Adrenal gland (tissue), 9 donors: ENCODE measurements at regions not wholly inside any gene's neighbourhood (a gene's known extent, or its start where the extent isn't known, plus 50 kb on each side); places are given as distances from the start of the nearest gene placed in this dataset.

Source experiments
- DNase-seq, 7 donors: peaks; one replicate each; pipeline ENCODE4 v3.0.0-alpha.2; 2019 to 2020
- H3K27ac ChIP-seq, 5 donors: fragments of 200-600 bp; sonication (generic) in 4 of 5; 1 replicate in 3 of 5; 2 replicates in 2 of 5; pipeline versions ENCODE4 v1.5.1 to v1.8.0; 2016 to 2020; ENCODE audit warnings: mild to moderate bottlenecking in 1 of 5
- H3K27me3 ChIP-seq: fragments of 200-600 bp; 2 replicates; pipeline ENCODE4 v1.8.0; 2021
- H3K36me3 ChIP-seq, 2 donors: fragments of 200-600 bp; replicated peaks in 1 of 2; 1 replicate in 1 of 2; 2 replicates in 1 of 2; pipeline versions ENCODE4 v1.5.1 to v1.8.0; 2018 to 2022
- H3K4me1 ChIP-seq, 2 donors: fragments of 200-600 bp; replicated peaks in 1 of 2; 1 replicate in 1 of 2; 2 replicates in 1 of 2; pipeline versions ENCODE4 v1.5.1 to v1.8.0; 2018 to 2021
- H3K4me3 ChIP-seq, 4 donors: fragments of 200-600 bp; sonication (generic) in 3 of 4; one replicate each; pipeline ENCODE4 v1.5.1; 2016 to 2018
- H3K9me3 ChIP-seq, 3 donors: fragments of 200-600 bp; sonication (generic) in 1 of 3; replicated peaks in 1 of 3; 1 replicate in 2 of 3; 2 replicates in 1 of 3; pipeline versions ENCODE4 v1.5.1 to v1.8.0; 2016 to 2021
- POLR2A ChIP-seq, 2 donors: fragments of 450-650 bp; IDR thresholded peaks; one replicate each; pipeline ENCODE4 v1.6.1; 2017; ENCODE audit warnings: antibody characterized with exemption in 2 of 2, mild to moderate bottlenecking in 2 of 2, moderate library complexity in 1 of 2
- WGBS, 4 donors: extraction: QIAGEN DNeasy Blood & Tissue Kit in 2 of 4; methylation state at CpG; one replicate each; pipeline versions ENCODE4 v1.1.5 to v1.1.7; 2013 to 2017; 5-methylcytosine and 5-hydroxymethylcytosine counted together
- intact Hi-C, 2 donors: fragments of 100-400 bp; cut with DNase I; formaldehyde crosslinking; loops; one replicate each; pipeline versions ENCODE4 v1.14.1 to v1.15.0; 2022 to 2023
- TF ChIP-seq, protein P1 (sequence below), 6 experiments: fragments of 450-650 bp in 4 of 6; fragments of 200-600 bp in 2 of 6; sonication (generic) in 1 of 6; IDR thresholded peaks; 1 replicate in 5 of 6; 2 replicates in 1 of 6; pipeline versions ENCODE4 v1.5.1 to v1.8.0; 2016 to 2021; ENCODE audit warnings: antibody characterized with exemption in 6 of 6, mild to moderate bottlenecking in 2 of 6, moderate library complexity in 1 of 6
- donor health status: healthy with polysubstance abuse.
- donor health status: Bipolar disorder and iron deficiency.
- donor health status: DM: yes; HTN: yes; CAD: no.
- donor health status: DM: no; HTN: no; CAD: no.
- donor health status: DM: no; HTN: no; CAD: no.

- WGBS, 4 donors = 52 to 69% (median 65%) methylated on average over 1 of the region's 1 CpG
- H3K4me1 ChIP-seq = peaks cover 0 to 8% of the 10 kb centered on the region in 2 donors
- intact Hi-C loops = no loop called here
- no peaks in the 10 kb centered on the region for H3K36me3 ChIP-seq
- no peak for TF ChIP-seq POLR2A (IDR thresholded peaks at IDR 0.05)
- TF ChIP-seq, protein P1, sequence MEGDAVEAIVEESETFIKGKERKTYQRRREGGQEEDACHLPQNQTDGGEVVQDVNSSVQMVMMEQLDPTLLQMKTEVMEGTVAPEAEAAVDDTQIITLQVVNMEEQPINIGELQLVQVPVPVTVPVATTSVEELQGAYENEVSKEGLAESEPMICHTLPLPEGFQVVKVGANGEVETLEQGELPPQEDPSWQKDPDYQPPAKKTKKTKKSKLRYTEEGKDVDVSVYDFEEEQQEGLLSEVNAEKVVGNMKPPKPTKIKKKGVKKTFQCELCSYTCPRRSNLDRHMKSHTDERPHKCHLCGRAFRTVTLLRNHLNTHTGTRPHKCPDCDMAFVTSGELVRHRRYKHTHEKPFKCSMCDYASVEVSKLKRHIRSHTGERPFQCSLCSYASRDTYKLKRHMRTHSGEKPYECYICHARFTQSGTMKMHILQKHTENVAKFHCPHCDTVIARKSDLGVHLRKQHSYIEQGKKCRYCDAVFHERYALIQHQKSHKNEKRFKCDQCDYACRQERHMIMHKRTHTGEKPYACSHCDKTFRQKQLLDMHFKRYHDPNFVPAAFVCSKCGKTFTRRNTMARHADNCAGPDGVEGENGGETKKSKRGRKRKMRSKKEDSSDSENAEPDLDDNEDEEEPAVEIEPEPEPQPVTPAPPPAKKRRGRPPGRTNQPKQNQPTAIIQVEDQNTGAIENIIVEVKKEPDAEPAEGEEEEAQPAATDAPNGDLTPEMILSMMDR (IDR thresholded peaks at IDR 0.05) = no peak
- H3K27me3 ChIP-seq = no peaks in the 10 kb centered on the region
- H3K4me3 ChIP-seq = no peak overlapping the region
- no peak overlapping the region for H3K27ac ChIP-seq
- no peaks in the 10 kb centered on the region for H3K9me3 ChIP-seq
- DNase-seq = no peak
These were observed 142.6 kb upstream of the HMGN3 start for GRCh38 chr6:79377047-79377446.

DNA sequence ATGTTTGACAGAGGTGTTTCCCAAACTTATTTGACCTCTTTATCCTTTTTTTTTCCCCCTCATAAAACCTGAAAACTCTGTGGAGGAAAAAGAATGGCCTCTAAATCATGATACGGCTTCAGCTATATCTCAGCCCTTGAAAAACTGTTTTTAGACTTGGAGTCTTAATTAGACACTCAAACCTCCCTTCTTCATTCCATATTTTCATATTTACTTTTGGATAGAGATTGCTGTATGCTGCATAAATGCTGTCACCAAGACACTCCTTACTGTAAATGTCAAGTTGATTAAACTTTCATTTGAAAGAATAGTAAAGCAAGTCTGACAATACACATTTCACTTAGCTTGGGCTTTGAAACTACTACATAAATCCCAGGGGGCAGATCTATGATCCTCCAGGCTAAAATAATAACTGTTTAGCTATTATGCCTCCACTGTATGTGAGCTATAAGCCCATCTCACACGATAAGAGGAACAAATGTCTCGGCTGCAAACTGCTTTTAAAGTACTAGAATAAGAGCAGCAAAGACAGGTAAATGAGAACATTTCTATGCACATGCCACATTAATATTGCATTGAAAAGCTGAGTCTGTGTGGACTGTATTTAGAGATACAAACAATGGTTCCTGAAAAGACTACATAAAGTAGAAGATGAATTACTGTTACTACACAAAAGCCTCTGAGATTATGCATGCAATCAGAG is 141.3 kb upstream of the HMGN3 start:
- WGBS, 4 donors = 71 to 80% (median 78%) methylated on average over 3 of the region's 3 CpGs
- Histone ChIP-seq H3K36me3 (no peaks in the 10 kb centered on the region), H3K27ac (no peak overlapping the region), H3K4me1 (peaks cover 0 to 8% of the 10 kb centered on the region in 2 donors), H3K27me3 (no peaks in the 10 kb centered on the region), H3K9me3 (no peaks in the 10 kb centered on the region), H3K4me3 (no peak overlapping the region)
- intact Hi-C loops = no loop called here
- no peak for DNase-seq
- TF ChIP-seq, protein P1 (IDR thresholded peaks at IDR 0.05) = no peak
- TF ChIP-seq POLR2A (IDR thresholded peaks at IDR 0.05) = no peak

DNA sequence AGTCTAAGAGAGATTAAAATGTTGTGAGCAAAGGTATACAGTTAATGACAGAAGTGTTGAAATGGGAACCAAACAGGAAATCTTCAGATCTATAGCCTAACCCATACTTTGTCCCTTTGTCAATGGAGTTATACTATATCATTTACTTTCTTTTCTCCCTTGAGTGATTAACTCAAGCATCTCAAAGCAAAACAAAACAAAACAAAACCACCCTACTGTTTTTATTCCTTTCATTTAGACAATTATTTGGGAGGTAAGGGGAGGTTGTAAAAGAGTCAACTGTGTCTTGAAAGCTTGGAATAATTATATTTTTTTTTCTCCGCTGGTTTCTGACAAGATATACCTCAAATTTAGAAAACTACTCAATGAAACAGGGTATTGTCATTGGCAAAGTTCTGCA is 139.8 kb upstream of the HMGN3 start:
- TF ChIP-seq, protein P1 (IDR thresholded peaks at IDR 0.05) = no peak
- TF ChIP-seq POLR2A (IDR thresholded peaks at IDR 0.05) = no peak
- Histone ChIP-seq H3K27ac (no peak overlapping the region), H3K36me3 (no peaks in the 10 kb centered on the region), H3K9me3 (no peaks in the 10 kb centered on the region), H3K4me3 (no peak overlapping the region), H3K27me3 (no peaks in the 10 kb centered on the region), H3K4me1 (peaks cover 0 to 8% of the 10 kb centered on the region in 2 donors)
- DNase-seq = no peak
- intact Hi-C loops = no loop called here
- 86 to 93% (median 90%) methylated on average over 1 of the region's 1 CpG for WGBS, 4 donors

- H3K4me1 ChIP-seq = peaks cover 0 to 8% of the 10 kb centered on the region in 2 donors
- WGBS, 4 donors = 58 to 71% (median 69%) methylated on average over 3 of the region's 3 CpGs
- H3K36me3 ChIP-seq = no peaks in the 10 kb centered on the region
- no peaks in the 10 kb centered on the region for H3K9me3 ChIP-seq
- no peaks in the 10 kb centered on the region for H3K27me3 ChIP-seq
- DNase-seq = no peak
- H3K27ac ChIP-seq = no peak overlapping the region
- no peak overlapping the region for H3K4me3 ChIP-seq
- no peak for TF ChIP-seq POLR2A (IDR thresholded peaks at IDR 0.05)
- TF ChIP-seq, protein P1 (IDR thresholded peaks at IDR 0.05) = no peak
- intact Hi-C loops = no loop called here
These were observed 139.4 kb upstream of the HMGN3 start for GRCh38 chr6:79373880-79374279.
